ENCODE measurements at regions not wholly inside any gene's neighbourhood (a gene's known extent, or its start where the extent isn't known, plus 50 kb on each side); places are given as distances from the start of the nearest gene placed in this dataset.
"Not testable (repeated sequence)": the region's sequence is repeated elsewhere in the genome, so short reads cannot be mapped to it uniquely, and the experiment has no call there.

GRCh38 chr1:47684964-47685762, 247.3 kb downstream of the FOXD2 start:
- DNase-seq (ENCODE audit: low read depth), result no peak

- DNase-seq (ENCODE audit: low read depth), result no peak
Observed at GRCh38 chr1:47685763-47686066, 247.9 kb downstream of the FOXD2 start.

- no peak for DNase-seq (ENCODE audit: low read depth)
Observed at GRCh38 chr1:47686731-47687630, 249.1 kb downstream of the FOXD2 start.

- DNase-seq (ENCODE audit: low read depth), result no peak
Observed at GRCh38 chr1:47687631-47688460, 250.0 kb downstream of the FOXD2 start.

GRCh38 chr1:47688461-47689296, 250.8 kb downstream of the FOXD2 start:
- DNase-seq (ENCODE audit: low read depth), result no peak

GRCh38 chr1:47689894-47690293, 252.1 kb downstream of the FOXD2 start:
- DNase-seq (ENCODE audit: low read depth), result no peak

GRCh38 chr1:47690341-47691250, 252.8 kb downstream of the FOXD2 start:
- no peak for DNase-seq (ENCODE audit: low read depth)

- DNase-seq (ENCODE audit: low read depth), result not testable (repeated sequence)
Observed at GRCh38 chr1:47691293-47691692, 253.4 kb downstream of the FOXD2 start.

- DNase-seq (ENCODE audit: low read depth), result no peak
Observed at GRCh38 chr1:47692196-47692595, 254.4 kb downstream of the FOXD2 start.

- DNase-seq (ENCODE audit: low read depth), result no peak
Observed at GRCh38 chr1:47693115-47693514, 255.3 kb downstream of the FOXD2 start.

GRCh38 chr1:47694011-47694890, 256.4 kb downstream of the FOXD2 start:
- DNase-seq (ENCODE audit: low read depth), result no peak

- DNase-seq (ENCODE audit: low read depth), result no peak
Observed at GRCh38 chr1:47696404-47696736, 258.5 kb downstream of the FOXD2 start.

- DNase-seq (ENCODE audit: low read depth), result no peak
Observed at GRCh38 chr1:47696737-47697441, 259.0 kb downstream of the FOXD2 start.

GRCh38 chr1:47697616-47698335, 259.9 kb downstream of the FOXD2 start:
- DNase-seq (ENCODE audit: low read depth), result no peak

GRCh38 chr1:47699492-47700235, 261.8 kb downstream of the FOXD2 start:
- no peak for DNase-seq (ENCODE audit: low read depth)

GRCh38 chr1:47701283-47701682, 263.4 kb downstream of the FOXD2 start:
- no peak for DNase-seq (ENCODE audit: low read depth)

- DNase-seq (ENCODE audit: low read depth), result no peak
Observed at GRCh38 chr1:47701741-47702515, 264.1 kb downstream of the FOXD2 start.

Data from CMK (cell line).